ENCODE measurements at regions not wholly inside any gene's neighbourhood (a gene's known extent, or its start where the extent isn't known, plus 50 kb on each side); places are given as distances from the start of the nearest gene placed in this dataset.

DNA sequence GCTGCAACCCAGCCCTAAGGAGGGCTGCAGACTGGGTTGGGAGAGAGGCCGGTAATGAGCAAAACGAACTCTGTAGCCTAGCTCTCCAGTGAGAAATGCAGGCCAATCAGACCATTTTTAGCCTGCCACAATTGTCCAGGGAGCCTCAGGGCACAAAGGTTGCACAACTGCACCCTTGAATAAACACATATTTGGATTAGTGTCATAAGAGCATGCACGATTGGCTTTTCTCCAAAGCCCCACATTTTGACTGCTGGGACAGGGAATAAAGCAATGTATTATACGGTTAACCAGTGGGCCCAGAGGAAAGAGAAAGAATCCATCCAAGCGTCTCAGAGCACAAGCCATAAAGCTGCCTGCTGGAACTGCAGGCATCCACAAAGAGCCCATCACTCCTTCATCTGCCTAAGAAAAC is 729.4 kb upstream of the SGCG start (continued):
- TF ChIP-seq, protein P1, sequence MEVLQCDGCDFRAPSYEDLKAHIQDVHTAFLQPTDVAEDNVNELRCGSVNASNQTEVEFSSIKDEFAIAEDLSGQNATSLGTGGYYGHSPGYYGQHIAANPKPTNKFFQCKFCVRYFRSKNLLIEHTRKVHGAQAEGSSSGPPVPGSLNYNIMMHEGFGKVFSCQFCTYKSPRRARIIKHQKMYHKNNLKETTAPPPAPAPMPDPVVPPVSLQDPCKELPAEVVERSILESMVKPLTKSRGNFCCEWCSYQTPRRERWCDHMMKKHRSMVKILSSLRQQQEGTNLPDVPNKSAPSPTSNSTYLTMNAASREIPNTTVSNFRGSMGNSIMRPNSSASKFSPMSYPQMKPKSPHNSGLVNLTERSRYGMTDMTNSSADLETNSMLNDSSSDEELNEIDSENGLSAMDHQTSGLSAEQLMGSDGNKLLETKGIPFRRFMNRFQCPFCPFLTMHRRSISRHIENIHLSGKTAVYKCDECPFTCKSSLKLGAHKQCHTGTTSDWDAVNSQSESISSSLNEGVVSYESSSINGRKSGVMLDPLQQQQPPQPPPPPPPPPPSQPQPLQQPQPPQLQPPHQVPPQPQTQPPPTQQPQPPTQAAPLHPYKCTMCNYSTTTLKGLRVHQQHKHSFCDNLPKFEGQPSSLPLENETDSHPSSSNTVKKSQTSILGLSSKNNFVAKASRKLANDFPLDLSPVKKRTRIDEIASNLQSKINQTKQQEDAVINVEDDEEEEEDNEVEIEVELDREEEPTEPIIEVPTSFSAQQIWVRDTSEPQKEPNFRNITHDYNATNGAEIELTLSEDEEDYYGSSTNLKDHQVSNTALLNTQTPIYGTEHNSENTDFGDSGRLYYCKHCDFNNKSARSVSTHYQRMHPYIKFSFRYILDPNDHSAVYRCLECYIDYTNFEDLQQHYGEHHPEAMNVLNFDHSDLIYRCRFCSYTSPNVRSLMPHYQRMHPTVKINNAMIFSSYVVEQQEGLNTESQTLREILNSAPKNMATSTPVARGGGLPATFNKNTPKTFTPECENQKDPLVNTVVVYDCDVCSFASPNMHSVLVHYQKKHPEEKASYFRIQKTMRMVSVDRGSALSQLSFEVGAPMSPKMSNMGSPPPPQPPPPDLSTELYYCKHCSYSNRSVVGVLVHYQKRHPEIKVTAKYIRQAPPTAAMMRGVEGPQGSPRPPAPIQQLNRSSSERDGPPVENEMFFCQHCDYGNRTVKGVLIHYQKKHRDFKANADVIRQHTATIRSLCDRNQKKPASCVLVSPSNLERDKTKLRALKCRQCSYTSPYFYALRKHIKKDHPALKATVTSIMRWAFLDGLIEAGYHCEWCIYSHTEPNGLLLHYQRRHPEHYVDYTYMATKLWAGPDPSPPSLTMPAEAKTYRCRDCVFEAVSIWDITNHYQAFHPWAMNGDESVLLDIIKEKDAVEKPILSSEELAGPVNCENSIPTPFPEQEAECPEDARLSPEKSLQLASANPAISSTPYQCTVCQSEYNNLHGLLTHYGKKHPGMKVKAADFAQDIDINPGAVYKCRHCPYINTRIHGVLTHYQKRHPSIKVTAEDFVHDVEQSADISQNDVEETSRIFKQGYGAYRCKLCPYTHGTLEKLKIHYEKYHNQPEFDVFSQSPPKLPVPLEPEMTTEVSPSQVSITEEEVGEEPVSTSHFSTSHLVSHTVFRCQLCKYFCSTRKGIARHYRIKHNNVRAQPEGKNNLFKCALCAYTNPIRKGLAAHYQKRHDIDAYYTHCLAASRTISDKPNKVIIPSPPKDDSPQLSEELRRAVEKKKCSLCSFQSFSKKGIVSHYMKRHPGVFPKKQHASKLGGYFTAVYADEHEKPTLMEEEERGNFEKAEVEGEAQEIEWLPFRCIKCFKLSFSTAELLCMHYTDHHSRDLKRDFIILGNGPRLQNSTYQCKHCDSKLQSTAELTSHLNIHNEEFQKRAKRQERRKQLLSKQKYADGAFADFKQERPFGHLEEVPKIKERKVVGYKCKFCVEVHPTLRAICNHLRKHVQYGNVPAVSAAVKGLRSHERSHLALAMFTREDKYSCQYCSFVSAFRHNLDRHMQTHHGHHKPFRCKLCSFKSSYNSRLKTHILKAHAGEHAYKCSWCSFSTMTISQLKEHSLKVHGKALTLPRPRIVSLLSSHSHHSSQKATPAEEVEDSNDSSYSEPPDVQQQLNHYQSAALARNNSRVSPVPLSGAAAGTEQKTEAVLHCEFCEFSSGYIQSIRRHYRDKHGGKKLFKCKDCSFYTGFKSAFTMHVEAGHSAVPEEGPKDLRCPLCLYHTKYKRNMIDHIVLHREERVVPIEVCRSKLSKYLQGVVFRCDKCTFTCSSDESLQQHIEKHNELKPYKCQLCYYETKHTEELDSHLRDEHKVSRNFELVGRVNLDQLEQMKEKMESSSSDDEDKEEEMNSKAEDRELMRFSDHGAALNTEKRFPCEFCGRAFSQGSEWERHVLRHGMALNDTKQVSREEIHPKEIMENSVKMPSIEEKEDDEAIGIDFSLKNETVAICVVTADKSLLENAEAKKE (CRISPR knock-in tag; IDR thresholded peaks at IDR 0.05) = no peak
- TF ChIP-seq STAT1 (IDR thresholded peaks at IDR 0.05; ENCODE audit: unreplicated experiment) (no peak), POLR2AphosphoS5 (IDR thresholded peaks at IDR 0.05; ENCODE audit: low read depth) (no peak), EZH2phosphoT487 (IDR thresholded peaks at IDR 0.05; ENCODE audit: unreplicated experiment) (no peak), NANOG (IDR thresholded peaks at IDR 0.05; ENCODE audit: borderline replicate concordance) (no peak), EZH2 (IDR thresholded peaks at IDR 0.05; ENCODE audit: low read depth, unreplicated experiment) (no peak)
- TF ChIP-seq, protein P2, sequence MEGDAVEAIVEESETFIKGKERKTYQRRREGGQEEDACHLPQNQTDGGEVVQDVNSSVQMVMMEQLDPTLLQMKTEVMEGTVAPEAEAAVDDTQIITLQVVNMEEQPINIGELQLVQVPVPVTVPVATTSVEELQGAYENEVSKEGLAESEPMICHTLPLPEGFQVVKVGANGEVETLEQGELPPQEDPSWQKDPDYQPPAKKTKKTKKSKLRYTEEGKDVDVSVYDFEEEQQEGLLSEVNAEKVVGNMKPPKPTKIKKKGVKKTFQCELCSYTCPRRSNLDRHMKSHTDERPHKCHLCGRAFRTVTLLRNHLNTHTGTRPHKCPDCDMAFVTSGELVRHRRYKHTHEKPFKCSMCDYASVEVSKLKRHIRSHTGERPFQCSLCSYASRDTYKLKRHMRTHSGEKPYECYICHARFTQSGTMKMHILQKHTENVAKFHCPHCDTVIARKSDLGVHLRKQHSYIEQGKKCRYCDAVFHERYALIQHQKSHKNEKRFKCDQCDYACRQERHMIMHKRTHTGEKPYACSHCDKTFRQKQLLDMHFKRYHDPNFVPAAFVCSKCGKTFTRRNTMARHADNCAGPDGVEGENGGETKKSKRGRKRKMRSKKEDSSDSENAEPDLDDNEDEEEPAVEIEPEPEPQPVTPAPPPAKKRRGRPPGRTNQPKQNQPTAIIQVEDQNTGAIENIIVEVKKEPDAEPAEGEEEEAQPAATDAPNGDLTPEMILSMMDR (conservative IDR thresholded peaks at IDR 0.05; ENCODE audit: low read depth in 2 of 2) = no peak

DNA sequence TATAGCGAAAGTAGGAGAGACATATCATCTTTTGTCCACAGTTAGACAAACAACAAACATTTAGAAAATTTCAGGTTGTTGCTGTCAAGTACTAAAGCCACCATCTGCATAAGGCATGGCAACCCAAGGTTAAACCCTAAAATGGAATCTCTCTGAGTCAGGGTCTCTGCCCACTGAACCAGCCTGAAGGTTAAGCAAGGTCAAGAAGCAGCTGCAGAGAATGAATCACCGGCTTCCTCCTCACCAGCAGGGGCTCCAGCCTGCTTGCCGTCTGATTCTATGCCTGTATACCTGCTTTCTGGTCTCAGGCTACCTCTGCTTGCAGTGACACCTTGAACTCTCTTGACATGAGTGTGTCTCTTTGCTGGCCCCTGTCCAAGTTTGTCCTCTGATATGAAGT is 726.2 kb upstream of the SGCG start:
- Histone ChIP-seq H3K27ac (ENCODE audit: low read depth) (no peak overlapping the region), H3K27me3 (ENCODE audit: insufficient read depth) (no peaks in the 10 kb centered on the region), H3K4me2 (no peak overlapping the region), H3K4me1 (ENCODE audit: insufficient read depth) (peaks cover 27% of the 10 kb centered on the region), H3K9me2 (ENCODE audit: insufficient read depth) (peaks cover 27% of the 10 kb centered on the region), H3K4me3 (no peak overlapping the region), H4K20me1 (replicated peaks; ENCODE audit: insufficient read depth) (no peaks in the 10 kb centered on the region), H3K36me3 (ENCODE audit: insufficient read depth) (no peaks in the 10 kb centered on the region; the same call in 1 of the 2 replicates), H3K79me2 (replicated peaks; ENCODE audit: insufficient read depth) (no peaks in the 10 kb centered on the region), H3F3A (replicated peaks; ENCODE audit: low read depth) (no peaks in the 10 kb centered on the region), H2AFZ (no peak overlapping the region)
- Mint-ChIP-seq H3K9me3 (no peaks in the 10 kb centered on the region; the same call in 2 of the 3 replicates), H3K27ac (no peak overlapping the region), H3K27me3 (ENCODE audit: insufficient read depth, low read depth, poor library complexity) (peaks cover 3% of the 10 kb centered on the region), H3K4me3 (no peak overlapping the region), H3K36me3 (ENCODE audit: low read depth) (no peaks in the 10 kb centered on the region), H3K4me1 (peaks cover 19% of the 10 kb centered on the region)
- DNase-seq (ENCODE audit: low spot score) = peak; percentile 63
- ATAC-seq = peak; percentile 84
- TF ChIP-seq EZH2 (IDR thresholded peaks at IDR 0.05; ENCODE audit: low read depth, unreplicated experiment) (no peak), EZH2phosphoT487 (IDR thresholded peaks at IDR 0.05; ENCODE audit: unreplicated experiment) (no peak), ZNF331 (CRISPR knock-in tag; IDR thresholded peaks at IDR 0.05; ENCODE audit: low read depth) (no peak), NANOG (IDR thresholded peaks at IDR 0.05; ENCODE audit: borderline replicate concordance) (no peak)
- TF ChIP-seq, protein P1 (CRISPR knock-in tag; IDR thresholded peaks at IDR 0.05) = no peak

All from GM23338 (cell line).